Upper lobe of left lung (tissue), 4 donors: ENCODE measurements at regions not wholly inside any gene's neighbourhood (a gene's known extent, or its start where the extent isn't known, plus 50 kb on each side); places are given as distances from the start of the nearest gene placed in this dataset.

Source experiments
- CTCF ChIP-seq, 6 experiments: fragments of 450-650 bp in 4 of 6; fragments of 200-600 bp in 2 of 6; sonication (generic) in 2 of 6; IDR thresholded peaks; one replicate each; pipeline ENCODE4 v1.5.1; 2016 to 2019; ENCODE audit warnings: antibody characterized with exemption in 6 of 6
- POLR2A ChIP-seq, 4 donors: fragments of 450-650 bp; IDR thresholded peaks; one replicate each; pipeline ENCODE4 v1.5.1; 2016 to 2017; ENCODE audit warnings: antibody characterized with exemption in 4 of 4, mild to moderate bottlenecking in 2 of 4

GRCh38 chr5:163033656-163034055 is 403.7 kb upstream of the CCNG1 start:
- TF ChIP-seq CTCF (IDR thresholded peaks at IDR 0.05) (no peak), POLR2A (IDR thresholded peaks at IDR 0.05) (no peak)
